H9 (cell line): ENCODE measurements at regions not wholly inside any gene's neighbourhood (a gene's known extent, or its start where the extent isn't known, plus 50 kb on each side); places are given as distances from the start of the nearest gene placed in this dataset.

Source experiments
- DNase-seq: peaks from one replicate; pipeline ENCODE4 v3.0.0-alpha.2; 2017
- H2AFZ ChIP-seq: one replicate; pipeline ENCODE4 v1.6.1; 2013; ENCODE audit warnings: mild to moderate bottlenecking, low read length, control low read depth, moderate library complexity
- H2AK5ac ChIP-seq: 2 replicates; pipeline ENCODE4 v1.6.1; 2013; ENCODE audit warnings: low read length, control low read depth, mixed read lengths; ENCODE audit not compliant: insufficient read length
- H2BK120ac ChIP-seq: one replicate; pipeline ENCODE4 v1.6.1; 2013; ENCODE audit warnings: low read depth, mild to moderate bottlenecking, low read length, control low read depth, inconsistent platforms; ENCODE audit not compliant: poor library complexity, severe bottlenecking
- H2BK12ac ChIP-seq: 2 replicates; pipeline ENCODE4 v1.6.1; 2013; ENCODE audit warnings: low read length, control low read depth, mixed read lengths, low read depth; ENCODE audit not compliant: insufficient read length
- H2BK15ac ChIP-seq: 2 replicates; pipeline ENCODE4 v1.6.1; 2013; ENCODE audit warnings: low read depth, low read length, control low read depth
- H2BK20ac ChIP-seq: one replicate; pipeline ENCODE4 v1.6.1; 2013; ENCODE audit warnings: low read depth, mild to moderate bottlenecking, low read length, control low read depth, inconsistent platforms; ENCODE audit not compliant: poor library complexity, severe bottlenecking
- H2BK5ac ChIP-seq: 2 replicates; pipeline ENCODE4 v1.6.1; 2013; ENCODE audit warnings: low read length, control low read depth, mixed read lengths; ENCODE audit not compliant: insufficient read length
- H3K14ac ChIP-seq: 2 replicates; pipeline ENCODE4 v1.6.1; 2013; ENCODE audit warnings: low read length, control low read depth; ENCODE audit not compliant: insufficient read depth
- H3K18ac ChIP-seq: 2 replicates; pipeline ENCODE4 v1.6.1; 2013; ENCODE audit warnings: low read depth, mild to moderate bottlenecking, mixed read lengths, low read length, control low read depth; ENCODE audit not compliant: insufficient read length
- H3K23ac ChIP-seq: 2 replicates; pipeline ENCODE4 v1.6.1; 2013; ENCODE audit warnings: low read length, control low read depth, mixed read lengths, low read depth; ENCODE audit not compliant: insufficient read length
- H3K23me2 ChIP-seq: 2 replicates; pipeline ENCODE4 v1.6.1; 2013; ENCODE audit warnings: low read depth, mild to moderate bottlenecking, mixed read lengths, low read length, control low read depth; ENCODE audit not compliant: insufficient read length, poor library complexity, severe bottlenecking
- H3K27ac ChIP-seq: 2 replicates; pipeline ENCODE4 v1.5.1; 2013; ENCODE audit warnings: low read length, control low read depth, mixed read lengths, low read depth; ENCODE audit not compliant: insufficient read length
- H3K27me3 ChIP-seq: 2 replicates; pipeline ENCODE4 v1.6.1; 2013; ENCODE audit warnings: low read length, control low read depth, inconsistent platforms; ENCODE audit not compliant: insufficient read depth
- H3K4ac ChIP-seq: 2 replicates; pipeline ENCODE4 v1.6.1; 2013; ENCODE audit warnings: low read depth, mild to moderate bottlenecking, control low read depth, inconsistent platforms, low read length, moderate library complexity
- H3K4me1 ChIP-seq: 2 replicates; pipeline ENCODE4 v1.6.1; 2013; ENCODE audit warnings: low read length, control low read depth, inconsistent platforms; ENCODE audit not compliant: insufficient read depth
- H3K4me2 ChIP-seq: 2 replicates; pipeline ENCODE4 v1.6.1; 2013; ENCODE audit warnings: low read length, control low read depth, mixed read lengths; ENCODE audit not compliant: insufficient read length, insufficient read depth
- H3K56ac ChIP-seq: 2 replicates; pipeline ENCODE4 v1.6.1; 2013; ENCODE audit warnings: low read depth, mild to moderate bottlenecking, mixed read lengths, low read length, control low read depth; ENCODE audit not compliant: insufficient read length
- H3K79me1 ChIP-seq: 2 replicates; pipeline ENCODE4 v1.6.1; 2013; ENCODE audit warnings: low read depth, mild to moderate bottlenecking, moderate library complexity, low read length, control low read depth, inconsistent platforms; ENCODE audit not compliant: insufficient read depth, poor library complexity, severe bottlenecking
- H3K79me2 ChIP-seq: 2 replicates; pipeline ENCODE4 v1.6.1; 2013; ENCODE audit warnings: low read length, control low read depth, inconsistent platforms; ENCODE audit not compliant: insufficient read depth
- H3K9ac ChIP-seq: 2 replicates; pipeline ENCODE4 v1.6.1; 2013; ENCODE audit warnings: low read length, control low read depth, mixed read lengths; ENCODE audit not compliant: insufficient read length; ENCODE audit errors: extremely low read depth
- H3K9me3 ChIP-seq: one replicate; pipeline ENCODE4 v1.6.1; 2013; ENCODE audit warnings: low read depth, low read length, inconsistent platforms; ENCODE audit not compliant: control insufficient read depth
- H3T11ph ChIP-seq: one replicate; pipeline ENCODE4 v1.6.1; 2013; ENCODE audit warnings: mild to moderate bottlenecking, low read length, control low read depth, inconsistent platforms
- H4K20me1 ChIP-seq: one replicate; pipeline ENCODE4 v1.6.1; 2013; ENCODE audit not compliant: control insufficient read depth, insufficient read length, insufficient read depth
- H4K5ac ChIP-seq: 2 replicates; pipeline ENCODE4 v1.6.1; 2013; ENCODE audit warnings: low read depth, mild to moderate bottlenecking, mixed read lengths, low read length, control low read depth; ENCODE audit not compliant: insufficient read length
- H4K8ac ChIP-seq: replicated peaks from 2 replicates; pipeline ENCODE4 v1.6.1; 2013; ENCODE audit warnings: low read length, control low read depth, mixed read lengths, low read depth; ENCODE audit not compliant: insufficient read length
- H4K91ac ChIP-seq: 2 replicates; pipeline ENCODE4 v1.6.1; 2013; ENCODE audit warnings: low read depth, mild to moderate bottlenecking, moderate library complexity, mixed read lengths, low read length, control low read depth; ENCODE audit not compliant: insufficient read length
- H3K27ac Mint-ChIP-seq, 3 experiments: 2 replicates in 2 of 3; 3 replicates in 1 of 3; pipeline ENCODE4 v1.8.0; 2020 to 2021; ENCODE audit warnings: mixed read lengths in 3 of 3, mild to moderate bottlenecking in 1 of 3, moderate library complexity in 1 of 3
- H3K27me3 Mint-ChIP-seq: 2 replicates; pipeline ENCODE4 v1.8.0; 2021; ENCODE audit warnings: low read depth, mild to moderate bottlenecking, moderate library complexity, mixed read lengths
- H3K36me3 Mint-ChIP-seq, 3 experiments: 2 replicates in 2 of 3; 3 replicates in 1 of 3; pipeline ENCODE4 v1.8.0; 2020 to 2021; ENCODE audit warnings: low read depth in 3 of 3, mixed read lengths in 3 of 3; ENCODE audit not compliant: insufficient read depth in 1 of 3
- H3K4me1 Mint-ChIP-seq, 2 experiments: 2 replicates each; pipeline ENCODE4 v1.8.0; 2020; ENCODE audit warnings: mixed read lengths in 2 of 2
- H3K4me3 Mint-ChIP-seq, 2 experiments: 2 replicates in 1 of 2; 3 replicates in 1 of 2; pipeline ENCODE4 v1.8.0; 2020 to 2021; ENCODE audit warnings: mild to moderate bottlenecking in 2 of 2, mixed read lengths in 2 of 2, moderate library complexity in 1 of 2
- H3K9me3 Mint-ChIP-seq, 2 experiments: 2 replicates in 1 of 2; 3 replicates in 1 of 2; pipeline ENCODE4 v1.8.0; 2020; ENCODE audit warnings: mild to moderate bottlenecking in 2 of 2, mixed read lengths in 2 of 2, moderate library complexity in 1 of 2
- CTCF ChIP-seq: fragments of 200-600 bp; sonication (generic); conservative IDR thresholded peaks from 3 replicates; pipeline ENCODE4 v1.8.0; 2021; ENCODE audit warnings: antibody characterized with exemption, mild to moderate bottlenecking
- WGBS: extraction: QIAGEN DNeasy Blood & Tissue Kit; methylation state at CpG from one replicate; pipeline ENCODE4 v1.1.7; 2013; ENCODE audit warnings: missing lambda C conversion rate, low lambda C conversion rate, mixed read lengths; ENCODE audit not compliant: insufficient read length; ENCODE audit errors: extremely low coverage; 5-methylcytosine and 5-hydroxymethylcytosine counted together

GRCh38 chr10:117876210-117876609, 170.5 kb downstream of the RAB11FIP2 start:
- no peak overlapping the region for H3K27ac ChIP-seq

More at GRCh38 chr10:117876210-117876609, 170.5 kb downstream of the RAB11FIP2 start:
- H3K79me1 ChIP-seq, result no peaks in the 10 kb centered on the region
- Mint-ChIP-seq H3K27me3 (no peaks in the 10 kb centered on the region; the same call in 1 of the 2 replicates), H3K27ac (no peak overlapping the region; a peak in 1 of 7 replicates), H3K36me3 (no peaks in the 10 kb centered on the region), H3K9me3 (no peaks in the 10 kb centered on the region), H3K4me1 (peaks cover 5 to 6% of the 10 kb centered on the region in 2 experiments; a peak in 3 of 4 replicates), H3K4me3 (no peak overlapping the region)
- no peak for TF ChIP-seq CTCF
- H4K5ac ChIP-seq, result no peak overlapping the region
- H3K56ac ChIP-seq, result no peak overlapping the region
- no peaks in the 10 kb centered on the region for H3K79me2 ChIP-seq
- H2BK15ac ChIP-seq, result no peak overlapping the region
- H3K18ac ChIP-seq, result no peak overlapping the region
- H3K4me2 ChIP-seq, result no peak overlapping the region
- H3K4me1 ChIP-seq, result no peaks in the 10 kb centered on the region
- H4K8ac ChIP-seq, result no peak overlapping the region
- H2BK12ac ChIP-seq, result no peak overlapping the region
- WGBS, result no CpG with 5 or more reads among the region's 2 CpGs
- no peak overlapping the region for H2AFZ ChIP-seq
- H3K27me3 ChIP-seq, result no peaks in the 10 kb centered on the region
- H3T11ph ChIP-seq, result no peak overlapping the region
- no peaks in the 10 kb centered on the region for H3K23me2 ChIP-seq
- H2AK5ac ChIP-seq, result no peak overlapping the region
- no peak overlapping the region for H2BK120ac ChIP-seq
- H4K20me1 ChIP-seq, result no peaks in the 10 kb centered on the region
- no peak overlapping the region for H3K23ac ChIP-seq
- no peak overlapping the region for H4K91ac ChIP-seq
- H3K9ac ChIP-seq, result no peak overlapping the region
- H2BK5ac ChIP-seq, result no peak overlapping the region
- H3K4ac ChIP-seq, result no peak overlapping the region
- no peak for DNase-seq
- no peak overlapping the region for H2BK20ac ChIP-seq
- no peaks in the 10 kb centered on the region for H3K9me3 ChIP-seq
- H3K14ac ChIP-seq, result no peak overlapping the region
